GM23338 (cell line): ENCODE measurements at regions not wholly inside any gene's neighbourhood (a gene's known extent, or its start where the extent isn't known, plus 50 kb on each side); places are given as distances from the start of the nearest gene placed in this dataset.

Experiments
- CREB1 ChIP-seq: fragments of 250-450 bp; sonication (Bioruptor Pico); IDR thresholded peaks from 2 replicates; pipeline ENCODE4 v1.5.0; 2020; ENCODE audit warnings: low read depth, mild to moderate bottlenecking, moderate library complexity
- CTCF ChIP-seq, 2 experiments: fragments of 200-600 bp in 1 of 2; sonication (generic) in 1 of 2; conservative IDR thresholded peaks; 2 replicates each; pipeline versions ENCODE4 v1.5.1 to v1.6.1; 2016 to 2017; ENCODE audit warnings: antibody characterized with exemption in 2 of 2, low read depth in 2 of 2, mild to moderate bottlenecking in 2 of 2, moderate library complexity in 1 of 2
- EZH2phosphoT487 ChIP-seq: fragments of 200-600 bp; sonication (generic); IDR thresholded peaks from one replicate; pipeline ENCODE4 v1.8.1; 2018; ENCODE audit warnings: antibody characterized with exemption; ENCODE audit not compliant: unreplicated experiment
- POLR2AphosphoS5 ChIP-seq: IDR thresholded peaks from 2 replicates; pipeline ENCODE4 v1.6.1; 2016; ENCODE audit warnings: antibody characterized with exemption, low read depth
- REST ChIP-seq: IDR thresholded peaks from one replicate; pipeline ENCODE4 v1.6.1; 2018; ENCODE audit warnings: antibody characterized with exemption; ENCODE audit not compliant: unreplicated experiment
- ZNF331 ChIP-seq: fragments of 250-450 bp; sonication (Bioruptor Pico); IDR thresholded peaks from 2 replicates; pipeline ENCODE4 v1.5.0; 2020; ENCODE audit warnings: low read depth, mild to moderate bottlenecking, moderate library complexity

- TF ChIP-seq POLR2AphosphoS5 (no peak), CREB1 (no peak), CTCF (conservative IDR thresholded peaks at IDR 0.05; ENCODE audit: low read depth in 2 of 2) (no peak), EZH2phosphoT487 (no peak), REST (no peak), ZNF331 (no peak)
Observed at GRCh38 chr11:109364851-109365250, 57.1 kb upstream of the C11orf87 start.
